Thymus (tissue), 11 donors: ENCODE measurements at regions not wholly inside any gene's neighbourhood (a gene's known extent, or its start where the extent isn't known, plus 50 kb on each side); places are given as distances from the start of the nearest gene placed in this dataset.

Experiments
- DNase-seq, 9 donors: peaks; one replicate each; pipeline ENCODE4 v3.0.0-alpha.2; 2013; ENCODE audit warnings: low spot score in 9 of 9, low read depth in 6 of 9, missing footprints in 1 of 9
- H3K27ac ChIP-seq, 2 donors: one replicate each; pipeline ENCODE4 v1.5.1; 2013; ENCODE audit warnings: control low read depth in 1 of 2, low read depth in 1 of 2, low read length in 1 of 2, mild to moderate bottlenecking in 1 of 2, moderate library complexity in 1 of 2
- H3K27me3 ChIP-seq, 2 donors: one replicate each; pipeline ENCODE4 v1.5.1; 2013; ENCODE audit warnings: low read length in 1 of 2; ENCODE audit not compliant: control insufficient read depth in 2 of 2, insufficient read depth in 1 of 2
- H3K36me3 ChIP-seq, 2 donors: one replicate each; pipeline ENCODE4 v1.5.1; 2013; ENCODE audit warnings: low read length in 1 of 2, mild to moderate bottlenecking in 1 of 2, moderate library complexity in 1 of 2; ENCODE audit not compliant: control insufficient read depth in 2 of 2, insufficient read depth in 2 of 2
- H3K4me1 ChIP-seq, 2 donors: one replicate each; pipeline ENCODE4 v1.5.1; 2013; ENCODE audit warnings: low read length in 2 of 2; ENCODE audit not compliant: control insufficient read depth in 2 of 2, insufficient read depth in 2 of 2
- H3K4me3 ChIP-seq, 2 donors: one replicate each; pipeline ENCODE4 v1.5.1; 2013; ENCODE audit warnings: low read length in 2 of 2, control low read depth in 1 of 2, mild to moderate bottlenecking in 1 of 2
- H3K9me3 ChIP-seq, 2 donors: one replicate each; pipeline ENCODE4 v1.5.1; 2013; ENCODE audit warnings: low read length in 1 of 2, mild to moderate bottlenecking in 1 of 2; ENCODE audit not compliant: control insufficient read depth in 2 of 2, insufficient read depth in 1 of 2
- WGBS: extraction: QIAGEN DNeasy Blood & Tissue Kit; methylation state at CpG from one replicate; pipeline ENCODE4 v1.1.7; 2013; 5-methylcytosine and 5-hydroxymethylcytosine counted together
- donor health status: healthy.

GRCh38 chr5:26582350-26583045, 455.9 kb downstream of the CDH9 start:
- 88% methylated on average over 1 of the region's 1 CpG for WGBS

DNA sequence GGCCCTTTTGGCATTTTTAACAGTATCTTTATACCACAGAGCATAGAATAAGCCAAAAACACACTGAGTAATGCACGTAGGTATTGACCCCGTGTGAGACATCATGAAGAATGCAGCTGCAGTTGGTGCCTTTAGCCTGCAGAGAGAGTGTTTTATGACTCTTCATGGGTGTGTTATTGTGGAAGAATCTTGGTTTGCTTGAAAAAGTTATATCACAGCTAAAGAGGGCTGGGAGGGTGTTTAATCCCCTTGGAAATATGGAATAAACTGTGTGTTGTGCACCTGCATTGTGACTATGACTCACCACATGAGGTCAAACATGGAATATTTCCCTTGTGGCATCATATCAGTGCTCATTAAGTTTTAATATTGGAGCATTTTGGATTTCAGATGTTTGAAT, 458.7 kb downstream of the CDH9 start:
- H3K4me3 ChIP-seq, result no peak overlapping the region
- no peaks in the 10 kb centered on the region for H3K27me3 ChIP-seq
- no peak for DNase-seq
- H3K9me3 ChIP-seq, result no peaks in the 10 kb centered on the region
- H3K4me1 ChIP-seq, result no peaks in the 10 kb centered on the region
- no peaks in the 10 kb centered on the region for H3K36me3 ChIP-seq
- H3K27ac ChIP-seq, result no peak overlapping the region
- 90% methylated on average over 2 of the region's 2 CpGs for WGBS

More at GRCh38 chr5:26582350-26583045, 455.9 kb downstream of the CDH9 start:
- Histone ChIP-seq H3K4me1 (no peaks in the 10 kb centered on the region), H3K9me3 (no peaks in the 10 kb centered on the region), H3K27ac (no peak overlapping the region), H3K36me3 (no peaks in the 10 kb centered on the region), H3K4me3 (no peak overlapping the region), H3K27me3 (no peaks in the 10 kb centered on the region)
- DNase-seq, result no peak

DNA sequence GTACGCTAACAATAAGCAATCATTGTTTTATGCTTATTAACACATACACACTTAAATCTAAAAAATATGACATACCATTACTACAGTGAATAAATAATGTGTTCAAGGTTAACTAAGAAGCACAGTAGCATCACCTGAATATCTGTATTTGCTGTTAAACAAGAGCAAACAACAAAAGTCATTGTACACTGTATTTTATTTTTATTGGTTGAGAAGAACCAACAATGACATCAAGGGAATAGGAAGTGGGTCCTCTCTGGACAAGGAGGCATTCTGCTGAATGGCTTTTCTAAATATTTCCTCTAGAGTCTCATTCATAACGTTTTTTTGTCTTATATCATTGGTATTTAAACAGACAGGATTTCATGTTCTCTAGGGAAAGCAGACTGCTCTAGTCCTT, 460.4 kb downstream of the CDH9 start:
- no peak overlapping the region for H3K4me3 ChIP-seq
- DNase-seq, result no peak
- no peak overlapping the region for H3K27ac ChIP-seq
- WGBS, result 57% methylated on average over 2 of the region's 2 CpGs
- H3K36me3 ChIP-seq, result no peaks in the 10 kb centered on the region
- no peaks in the 10 kb centered on the region for H3K9me3 ChIP-seq
- H3K4me1 ChIP-seq, result no peaks in the 10 kb centered on the region
- no peaks in the 10 kb centered on the region for H3K27me3 ChIP-seq

- H3K9me3 ChIP-seq, result peaks cover 0 to 20% of the 10 kb centered on the region in 2 donors
These were observed 465.9 kb downstream of the CDH9 start for GRCh38 chr5:26572480-26572879.

DNA sequence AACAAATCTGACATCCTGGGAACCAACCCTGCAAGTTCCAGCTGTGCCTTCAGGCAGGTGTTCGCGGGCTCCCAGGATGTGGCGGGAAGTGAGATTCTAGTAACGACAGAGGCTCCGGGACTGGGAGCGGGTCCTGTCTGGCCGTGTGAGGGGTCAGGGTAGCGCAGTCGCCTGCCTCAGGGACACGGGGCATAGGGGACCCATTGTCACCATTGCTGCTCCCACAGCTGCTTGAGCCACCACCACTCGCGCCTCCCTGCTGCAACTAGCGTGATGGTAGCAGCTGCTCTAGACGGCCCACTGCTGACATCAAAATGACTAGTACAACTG, 468.5 kb downstream of the CDH9 start:
- peaks cover 0 to 20% of the 10 kb centered on the region in 2 donors for H3K9me3 ChIP-seq
- H3K36me3 ChIP-seq, result no peaks in the 10 kb centered on the region
- no peaks in the 10 kb centered on the region for H3K27me3 ChIP-seq
- no peak for DNase-seq
- no peak overlapping the region for H3K27ac ChIP-seq
- no peaks in the 10 kb centered on the region for H3K4me1 ChIP-seq
- 96% methylated on average over 14 of the region's 14 CpGs for WGBS
- no peak overlapping the region for H3K4me3 ChIP-seq

More at GRCh38 chr5:26572480-26572879, 465.9 kb downstream of the CDH9 start:
- Histone ChIP-seq H3K27ac (no peak overlapping the region), H3K4me1 (no peaks in the 10 kb centered on the region), H3K27me3 (no peaks in the 10 kb centered on the region), H3K36me3 (no peaks in the 10 kb centered on the region), H3K4me3 (no peak overlapping the region)
- 58% methylated on average over 1 of the region's 1 CpG for WGBS
- DNase-seq, result no peak

GRCh38 chr5:26569241-26569928, 469.0 kb downstream of the CDH9 start:
- Histone ChIP-seq H3K4me3 (no peak overlapping the region), H3K4me1 (no peaks in the 10 kb centered on the region), H3K27ac (no peak overlapping the region), H3K9me3 (peaks cover 0 to 20% of the 10 kb centered on the region in 2 donors), H3K27me3 (no peaks in the 10 kb centered on the region), H3K36me3 (no peaks in the 10 kb centered on the region)
- no peak for DNase-seq
- 96% methylated on average over 26 of the region's 26 CpGs for WGBS

DNA sequence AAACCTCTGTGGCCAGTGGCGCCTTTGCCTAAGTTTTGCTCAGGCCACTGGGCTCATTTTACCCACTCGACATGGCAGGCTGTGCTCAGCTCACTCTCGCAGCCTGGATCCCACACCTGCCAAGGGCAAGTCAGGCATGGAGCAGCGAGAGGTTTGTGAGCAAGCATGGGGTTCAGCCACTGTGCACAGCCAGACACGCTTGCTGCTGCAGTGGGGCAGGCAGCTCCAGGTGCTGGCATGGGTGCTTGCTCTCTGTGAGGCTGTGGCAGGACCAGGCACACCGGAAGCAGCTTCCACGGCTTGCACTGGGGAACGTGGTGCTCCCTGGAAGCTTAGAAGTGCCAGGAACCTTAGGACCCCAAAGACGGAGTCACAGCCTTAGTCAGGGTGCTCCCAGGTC, 470.1 kb downstream of the CDH9 start:
- Histone ChIP-seq H3K36me3 (no peaks in the 10 kb centered on the region), H3K4me3 (no peak overlapping the region), H3K9me3 (peaks cover 0 to 20% of the 10 kb centered on the region in 2 donors), H3K27me3 (no peaks in the 10 kb centered on the region), H3K4me1 (no peaks in the 10 kb centered on the region), H3K27ac (no peak overlapping the region)
- WGBS, result 90% methylated on average over 9 of the region's 9 CpGs
- no peak for DNase-seq

- no peak for DNase-seq
- Histone ChIP-seq H3K4me1 (no peaks in the 10 kb centered on the region), H3K36me3 (no peaks in the 10 kb centered on the region), H3K27ac (no peak overlapping the region), H3K27me3 (no peaks in the 10 kb centered on the region), H3K4me3 (no peak overlapping the region), H3K9me3 (peaks cover 0 to 8% of the 10 kb centered on the region in 2 donors)
- 94% methylated on average over 2 of the region's 2 CpGs for whole genome bisulfite sequencing
These were observed 474.4 kb downstream of the CDH9 start for GRCh38 chr5:26563979-26564378.

- Histone ChIP-seq H3K27ac (no peak overlapping the region), H3K9me3 (no peaks in the 10 kb centered on the region), H3K27me3 (no peaks in the 10 kb centered on the region), H3K4me3 (no peak overlapping the region), H3K36me3 (no peaks in the 10 kb centered on the region), H3K4me1 (no peaks in the 10 kb centered on the region)
- DNase-seq, result no peak
- 84% methylated on average over 2 of the region's 2 CpGs for WGBS
These were observed 485.3 kb downstream of the CDH9 start for GRCh38 chr5:26553079-26553478.
